GM23248 (cell line): ENCODE measurements at regions not wholly inside any gene's neighbourhood (a gene's known extent, or its start where the extent isn't known, plus 50 kb on each side); places are given as distances from the start of the nearest gene placed in this dataset.

ENCODE experiments used
- DNase-seq: peaks from one replicate; pipeline ENCODE4 v3.0.0-alpha.2; 2015
- H2AFZ ChIP-seq: fragments of 200-600 bp; sonication (generic); 2 replicates; pipeline ENCODE4 v1.6.1; 2016; ENCODE audit warnings: antibody characterized with exemption
- H3F3A ChIP-seq: fragments of 200-600 bp; sonication (generic); 2 replicates; pipeline ENCODE4 v1.6.1; 2016; ENCODE audit warnings: mild to moderate bottlenecking, antibody characterized with exemption, mixed run types; ENCODE audit not compliant: insufficient read depth
- H3K27ac ChIP-seq: fragments of 200-600 bp; sonication (generic); 2 replicates; pipeline ENCODE4 v1.5.1; 2016; ENCODE audit warnings: mild to moderate bottlenecking
- H3K27me3 ChIP-seq: fragments of 200-600 bp; sonication (generic); replicated peaks from 2 replicates; pipeline ENCODE4 v1.6.1; 2016; ENCODE audit warnings: mild to moderate bottlenecking; ENCODE audit not compliant: insufficient read depth
- H3K36me3 ChIP-seq: fragments of 200-600 bp; sonication (generic); 2 replicates; pipeline ENCODE4 v1.6.1; 2016; ENCODE audit warnings: low read depth, mild to moderate bottlenecking
- H3K4me1 ChIP-seq: fragments of 200-600 bp; sonication (generic); 2 replicates; pipeline ENCODE4 v1.6.1; 2016; ENCODE audit warnings: mild to moderate bottlenecking; ENCODE audit not compliant: insufficient read depth
- H3K4me2 ChIP-seq: fragments of 200-600 bp; sonication (generic); one replicate; pipeline ENCODE4 v1.6.1; 2016; ENCODE audit warnings: mild to moderate bottlenecking; ENCODE audit not compliant: unreplicated experiment
- H3K4me3 ChIP-seq: fragments of 200-600 bp; sonication (generic); 2 replicates; pipeline ENCODE4 v1.5.1; 2016; ENCODE audit warnings: mild to moderate bottlenecking
- H3K79me2 ChIP-seq: fragments of 200-600 bp; sonication (generic); 2 replicates; pipeline ENCODE4 v1.6.1; 2016; ENCODE audit warnings: mild to moderate bottlenecking; ENCODE audit not compliant: insufficient read depth
- H3K9ac ChIP-seq: fragments of 200-600 bp; sonication (generic); 2 replicates; pipeline ENCODE4 v1.6.1; 2016; ENCODE audit warnings: mild to moderate bottlenecking
- H3K9me2 ChIP-seq: fragments of 200-600 bp; sonication (generic); 2 replicates; pipeline ENCODE4 v1.6.1; 2016; ENCODE audit warnings: mixed run types, mild to moderate bottlenecking, moderate library complexity; ENCODE audit not compliant: insufficient read depth
- H3K9me3 ChIP-seq: fragments of 200-600 bp; sonication (generic); one replicate; pipeline ENCODE4 v1.6.1; 2017; ENCODE audit warnings: low read depth
- H4K20me1 ChIP-seq: fragments of 200-600 bp; sonication (generic); 2 replicates; pipeline ENCODE4 v1.6.0; 2016; ENCODE audit not compliant: insufficient read depth
- EZH2 ChIP-seq: fragments of 200-600 bp; sonication (generic); IDR thresholded peaks from 2 replicates; pipeline ENCODE4 v1.6.1; 2018; ENCODE audit warnings: antibody characterized with exemption, mild to moderate bottlenecking; ENCODE audit not compliant: insufficient read depth, poor library complexity, severe bottlenecking
- EZH2phosphoT487 ChIP-seq: fragments of 200-600 bp; sonication (generic); IDR thresholded peaks from 2 replicates; pipeline ENCODE4 v1.6.1; 2018; ENCODE audit warnings: antibody characterized with exemption, moderate library complexity, mild to moderate bottlenecking, low read depth; ENCODE audit not compliant: insufficient read depth
- WGBS, 2 experiments: methylation state at CpG; one replicate each; pipeline ENCODE4 v1.1.6; 2015 to 2017; ENCODE audit warnings: low lambda C conversion rate in 2 of 2, low coverage in 1 of 2; ENCODE audit errors: missing lambda C conversion rate in 2 of 2; 5-methylcytosine and 5-hydroxymethylcytosine counted together
- in situ Hi-C: fragments of 300-500 bp; cut with MboI; formaldehyde crosslinking; loops from 2 replicates; pipeline ENCODE4 v1.15.0; 2020

- Histone ChIP-seq H3K36me3 (no peaks in the 10 kb centered on the region), H3K4me1 (no peaks in the 10 kb centered on the region), H3K4me2 (no peak overlapping the region), H2AFZ (no peak overlapping the region), H3K9ac (no peak overlapping the region), H3K27me3 (no peaks in the 10 kb centered on the region), H3K9me2 (no peaks in the 10 kb centered on the region), H3F3A (no peaks in the 10 kb centered on the region), H4K20me1 (no peaks in the 10 kb centered on the region), H3K4me3 (no peak overlapping the region), H3K79me2 (no peaks in the 10 kb centered on the region), H3K9me3 (no peaks in the 10 kb centered on the region), H3K27ac (no peak overlapping the region)
- in situ Hi-C loops, result no loop called here
- no peak for DNase-seq
- TF ChIP-seq EZH2 (no peak), EZH2phosphoT487 (no peak)
- 78 to 80% methylated on average over 4 of the region's 4 CpGs for whole genome bisulfite sequencing, 2 experiments
Measured at GRCh38 chr20:5677389-5677788, 66.6 kb upstream of the GPCPD1 start.

- no peaks in the 10 kb centered on the region for H3K9me2 ChIP-seq
- no peaks in the 10 kb centered on the region for H3F3A ChIP-seq
- no peaks in the 10 kb centered on the region for H3K9me3 ChIP-seq
- 60 to 69% methylated on average over 12 of the region's 12 CpGs for WGBS, 2 experiments
- H4K20me1 ChIP-seq, result no peaks in the 10 kb centered on the region
- no peaks in the 10 kb centered on the region for H3K4me1 ChIP-seq
- H3K27ac ChIP-seq, result no peak overlapping the region
- 0 out of 2 replicates have a peak, but pooled peaks cover under 1% of the 10 kb centered on the region for H3K27me3 ChIP-seq
- no peak overlapping the region for H3K9ac ChIP-seq
- DNase-seq, result no peak
- no peak for TF ChIP-seq EZH2phosphoT487
- TF ChIP-seq EZH2, result no peak
- no peak overlapping the region for H2AFZ ChIP-seq
- H3K4me3 ChIP-seq, result no peak overlapping the region
- in situ Hi-C loops, result no loop called here
- no peaks in the 10 kb centered on the region for H3K79me2 ChIP-seq
- H3K4me2 ChIP-seq, result no peak overlapping the region
- H3K36me3 ChIP-seq, result no peaks in the 10 kb centered on the region
Measured at GRCh38 chr20:5675103-5676091, 64.6 kb upstream of the GPCPD1 start.

- Histone ChIP-seq H3K27me3 (0 out of 2 replicates have a peak, but pooled peaks cover 5% of the 10 kb centered on the region), H3K27ac (no peak overlapping the region), H3K4me1 (no peaks in the 10 kb centered on the region), H3K79me2 (no peaks in the 10 kb centered on the region), H3K4me3 (no peak overlapping the region), H3K9me3 (no peaks in the 10 kb centered on the region), H2AFZ (no peak overlapping the region), H3F3A (no peaks in the 10 kb centered on the region), H4K20me1 (no peaks in the 10 kb centered on the region), H3K9me2 (no peaks in the 10 kb centered on the region), H3K36me3 (no peaks in the 10 kb centered on the region), H3K4me2 (no peak overlapping the region), H3K9ac (no peak overlapping the region)
- peak; percentile 31 for DNase-seq
- in situ Hi-C loops, result no loop called here
- TF ChIP-seq EZH2, result no peak
- no peak for TF ChIP-seq EZH2phosphoT487
- 90 to 91% methylated on average over 3 of the region's 3 CpGs for WGBS, 2 experiments
Measured at GRCh38 chr20:5674176-5674660, 63.4 kb upstream of the GPCPD1 start.

GRCh38 chr20:5670874-5671273 is 60.1 kb upstream of the GPCPD1 start:
- H3K27ac ChIP-seq, result no peak overlapping the region
- no peaks in the 10 kb centered on the region for H3F3A ChIP-seq
- no peak overlapping the region for H3K4me3 ChIP-seq
- no peak overlapping the region for H3K4me2 ChIP-seq
- no peaks in the 10 kb centered on the region for H3K36me3 ChIP-seq
- in situ Hi-C loops, result no loop called here
- TF ChIP-seq EZH2phosphoT487, result no peak
- TF ChIP-seq EZH2, result no peak
- H2AFZ ChIP-seq, result no peak overlapping the region
- no peaks in the 10 kb centered on the region for H3K4me1 ChIP-seq
- H3K79me2 ChIP-seq, result no peaks in the 10 kb centered on the region
- 62 to 79% methylated on average over 2 of the region's 2 CpGs for WGBS, 2 experiments
- H3K9me3 ChIP-seq, result no peaks in the 10 kb centered on the region
- no peak overlapping the region for H3K9ac ChIP-seq
- H3K9me2 ChIP-seq, result no peaks in the 10 kb centered on the region
- no peak for DNase-seq
- no peaks in the 10 kb centered on the region for H4K20me1 ChIP-seq
- H3K27me3 ChIP-seq, result 0 out of 2 replicates have a peak, but pooled peaks cover 9% of the 10 kb centered on the region
